ENCODE measurements at regions not wholly inside any gene's neighbourhood (a gene's known extent, or its start where the extent isn't known, plus 50 kb on each side); places are given as distances from the start of the nearest gene placed in this dataset.

DNA sequence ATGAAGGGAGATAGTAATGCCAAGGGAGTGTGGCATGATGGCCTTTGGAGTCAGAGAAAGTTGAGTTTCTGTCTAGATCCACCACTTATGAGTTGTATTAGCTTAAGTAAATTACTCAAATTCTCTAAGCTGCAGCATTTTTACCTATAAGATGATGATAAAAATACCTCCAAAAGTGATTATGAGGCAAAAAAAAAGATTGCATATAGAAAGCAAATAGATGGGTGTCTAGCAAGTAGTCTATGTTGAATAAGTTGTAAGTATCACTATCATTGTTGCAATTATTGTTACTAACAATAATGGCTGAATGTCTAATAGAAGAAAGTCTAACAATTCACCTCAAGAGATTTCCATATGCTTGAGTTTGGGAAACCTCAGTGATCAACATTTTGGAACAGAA lies 959.2 kb upstream of the GJE1 start:
- no peak for DNase-seq (ENCODE audit: low spot score)

DNA sequence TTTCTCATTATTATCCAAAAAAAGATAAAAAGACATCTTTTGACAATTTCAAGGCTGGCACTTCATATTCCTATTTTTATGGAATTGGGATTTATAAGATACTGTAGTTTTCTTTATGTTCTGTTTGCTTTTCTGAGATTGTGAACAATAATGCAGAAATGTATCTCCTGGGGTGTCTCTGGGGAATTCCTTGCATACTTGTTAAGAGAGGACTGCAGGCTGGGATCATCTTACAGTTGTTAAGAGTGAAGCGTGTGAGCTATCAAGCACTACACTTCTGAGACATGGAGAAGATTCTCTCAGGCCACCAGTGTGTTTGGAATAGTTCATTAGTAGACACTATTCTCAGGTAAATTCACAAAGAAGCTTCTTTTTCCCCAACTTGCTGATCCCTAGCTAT lies 963.3 kb upstream of the GJE1 start:
- DNase-seq (ENCODE audit: low spot score) = no peak

DNA sequence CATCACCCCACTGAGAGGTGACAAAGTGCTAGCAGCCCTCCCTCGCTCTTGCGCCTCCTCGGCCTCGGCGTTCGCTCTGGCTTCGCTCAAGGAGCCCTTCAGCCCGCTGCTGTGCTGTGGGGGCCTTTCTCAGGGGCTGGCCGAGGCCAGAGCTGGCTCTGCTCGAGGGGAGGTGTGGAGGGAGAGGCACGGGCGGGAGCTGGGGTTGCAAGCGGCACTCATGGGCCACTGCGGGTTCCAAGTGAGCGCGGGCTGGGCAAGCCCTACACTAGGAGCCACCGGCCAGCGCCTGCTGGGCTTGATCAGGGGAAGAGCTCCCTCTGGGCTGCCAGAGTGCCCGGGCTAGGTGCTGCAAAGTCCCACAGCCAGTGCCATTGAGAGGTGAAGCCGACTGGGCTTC lies 964.8 kb upstream of the GJE1 start:
- no peak for DNase-seq (ENCODE audit: low spot score)

DNA sequence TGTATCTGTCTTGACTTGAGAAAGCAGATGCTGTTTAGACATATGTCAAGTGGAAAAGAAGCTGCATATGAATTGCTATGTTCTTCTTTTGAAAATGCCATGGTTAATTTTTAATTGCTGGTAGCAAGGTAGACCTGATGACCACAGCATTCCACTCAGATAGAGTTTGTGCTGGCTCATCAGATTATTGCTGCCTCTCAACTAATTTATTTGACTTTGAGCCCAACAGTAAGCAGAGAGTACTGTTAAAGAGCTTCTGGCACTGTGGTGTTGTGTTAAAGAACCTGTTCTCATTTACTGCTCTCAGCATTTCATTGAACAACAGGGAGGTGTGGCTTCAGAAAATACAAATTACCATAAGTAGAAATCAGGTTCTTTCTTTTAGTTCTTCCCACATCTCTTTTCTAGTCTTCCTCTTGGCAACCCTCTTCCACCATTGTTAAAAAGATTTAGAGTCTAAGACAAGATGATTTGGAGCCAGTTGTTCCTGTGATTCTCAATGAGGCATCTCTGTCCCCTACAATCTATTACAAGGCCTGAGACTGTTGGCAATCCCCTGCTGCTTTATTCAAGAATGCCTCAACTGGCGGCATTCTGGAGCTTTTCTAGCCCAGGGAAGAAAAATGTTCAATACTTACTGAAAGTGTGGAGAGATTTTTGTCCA lies 967.6 kb upstream of the GJE1 start:
- DNase-seq (ENCODE audit: low spot score) = no peak

DNA sequence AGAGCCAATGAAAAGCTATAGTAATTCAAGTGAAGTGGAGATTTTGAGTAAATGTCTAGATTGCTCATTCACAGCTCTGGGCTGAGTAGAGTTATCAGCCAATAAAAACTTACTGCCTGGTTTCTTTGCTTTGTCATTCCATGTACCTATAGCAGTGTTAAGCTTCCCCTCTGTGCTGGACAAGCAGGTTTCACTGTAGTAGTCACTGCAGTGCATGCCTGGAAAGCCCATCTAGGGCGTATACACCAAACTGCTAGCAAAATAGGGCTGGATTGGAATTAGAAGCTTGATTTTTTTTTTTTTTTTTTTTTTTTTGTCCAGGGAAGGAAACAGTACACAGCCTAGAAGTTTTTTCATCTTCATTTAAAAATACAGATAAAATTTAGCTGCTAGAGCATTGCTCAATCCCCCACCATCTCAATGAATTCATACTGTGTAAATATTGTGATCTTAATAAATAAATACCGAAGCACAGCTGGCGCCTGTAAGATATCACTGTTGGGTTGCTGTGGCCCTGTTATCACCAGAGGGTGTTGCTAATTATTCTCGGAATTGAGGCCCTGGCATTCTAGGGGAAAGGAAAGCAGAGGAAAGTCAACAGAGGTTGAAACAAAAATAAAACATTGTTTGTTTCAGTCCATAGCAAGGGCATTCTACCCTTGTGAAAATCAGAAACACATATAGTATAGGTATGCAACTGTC lies 968.5 kb upstream of the GJE1 start:
- no peak for DNase-seq (ENCODE audit: low spot score)

DNA sequence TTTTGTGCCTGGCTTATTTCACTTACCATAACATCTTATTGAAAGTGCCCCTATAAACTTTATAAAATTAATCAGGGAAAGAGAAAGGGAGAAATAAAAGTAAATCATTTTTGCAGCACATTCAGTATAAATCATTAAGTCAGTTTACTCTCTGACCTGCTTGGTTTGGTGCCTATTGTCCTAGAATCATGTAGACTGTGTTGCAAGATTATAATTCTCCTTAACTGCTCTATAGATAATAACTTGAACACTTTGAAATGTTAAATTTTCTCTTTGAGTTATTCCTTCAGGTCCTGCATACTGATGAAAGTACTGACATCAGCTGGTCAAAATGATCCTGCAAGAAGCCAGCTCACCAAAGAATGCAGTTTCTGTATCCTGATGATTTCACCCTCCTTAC lies 969.6 kb upstream of the GJE1 start:
- DNase-seq (ENCODE audit: low spot score) = no peak

DNA sequence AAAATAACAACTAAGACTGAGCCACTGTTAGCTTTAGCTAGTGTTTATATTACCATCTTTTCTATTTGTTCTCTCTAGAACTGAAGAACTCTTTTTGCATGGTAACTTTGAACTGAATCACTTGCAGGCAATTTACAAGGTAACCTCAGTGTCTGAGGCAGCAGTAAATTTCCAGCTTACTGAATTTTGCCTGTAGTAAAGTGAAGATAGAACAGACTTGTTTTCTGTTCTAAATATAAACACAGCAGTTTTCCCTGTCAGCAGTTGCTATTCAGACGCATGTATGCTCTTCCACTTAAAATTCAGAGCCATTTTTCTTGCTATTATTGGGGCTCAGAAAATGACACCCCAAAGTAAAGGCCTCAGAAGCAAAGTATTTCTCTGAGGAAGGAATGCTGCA lies 974.0 kb upstream of the GJE1 start:
- DNase-seq (ENCODE audit: low spot score) = no peak

DNA sequence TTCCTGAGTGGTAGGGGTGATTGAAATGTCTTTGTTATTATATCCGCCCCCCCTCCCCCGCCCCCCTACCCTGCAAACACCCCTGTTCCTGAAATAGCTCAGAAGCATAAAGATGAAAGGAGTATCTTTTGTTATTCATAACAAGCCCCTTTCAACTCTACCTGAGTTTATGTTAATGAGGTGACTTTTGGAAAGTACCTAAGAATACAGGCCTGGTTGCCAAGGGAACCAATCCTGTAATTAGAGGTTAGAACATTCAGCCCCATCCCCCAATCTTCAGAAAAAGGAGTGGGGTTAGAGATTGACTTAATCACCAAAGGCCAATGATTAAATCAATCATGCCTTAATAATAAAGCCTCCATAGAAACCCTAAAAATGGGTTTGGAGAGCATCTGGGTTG lies 979.2 kb upstream of the GJE1 start:
- no peak for DNase-seq (ENCODE audit: low spot score)

DNA sequence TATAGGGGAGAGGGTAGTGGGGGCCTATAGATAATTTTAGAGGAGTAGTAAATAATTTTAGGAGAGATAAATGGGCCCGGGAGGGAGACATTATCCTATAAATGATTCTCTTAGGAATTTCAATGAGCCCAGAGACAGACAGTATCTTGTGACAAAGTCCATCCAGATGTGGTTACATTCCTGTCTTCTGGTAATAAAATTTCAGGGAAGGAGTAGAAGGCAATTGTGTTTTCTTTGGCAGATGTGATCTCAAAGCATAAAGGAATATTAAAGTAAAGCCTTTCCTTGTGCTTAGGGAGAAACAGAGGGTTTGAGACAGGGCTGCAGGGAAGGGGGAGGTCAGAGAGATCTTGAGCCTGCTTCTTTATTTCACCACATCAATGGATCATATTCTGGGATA lies 979.8 kb upstream of the GJE1 start:
- DNase-seq (ENCODE audit: low spot score) = no peak

DNA sequence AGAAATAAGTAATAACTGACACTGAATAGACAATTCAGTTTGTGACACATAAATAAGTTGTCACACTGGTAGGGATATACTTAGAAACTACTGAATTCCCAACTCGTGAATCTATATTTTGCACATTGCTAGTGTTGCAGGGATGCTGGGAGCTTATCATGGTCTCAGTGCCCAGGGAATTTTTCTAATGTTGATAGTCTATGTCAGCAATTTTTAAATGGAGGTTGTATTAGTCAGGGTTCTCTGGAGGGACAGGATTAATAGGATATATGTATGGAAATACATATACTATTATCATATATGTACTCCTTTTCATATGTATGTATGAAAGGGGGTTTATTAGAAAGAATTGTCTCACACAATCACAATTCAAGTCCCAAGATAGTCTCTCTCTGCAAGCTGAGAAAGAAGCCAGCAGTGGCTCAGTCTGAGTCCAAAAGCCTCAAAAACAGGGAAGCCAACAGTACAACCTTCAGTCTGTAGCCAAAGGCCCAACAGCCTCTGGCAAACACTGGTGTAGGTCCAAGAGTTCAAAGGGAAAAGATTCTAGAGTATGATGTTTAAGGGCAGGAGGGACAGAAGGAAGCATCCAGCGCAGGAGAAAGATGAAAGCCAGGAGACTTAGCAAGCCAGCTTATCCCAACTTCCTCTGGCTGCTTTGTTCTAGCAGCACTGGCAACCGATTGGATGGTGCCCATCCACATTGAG lies 980.9 kb upstream of the GJE1 start:
- DNase-seq (ENCODE audit: low spot score) = no peak

DNA sequence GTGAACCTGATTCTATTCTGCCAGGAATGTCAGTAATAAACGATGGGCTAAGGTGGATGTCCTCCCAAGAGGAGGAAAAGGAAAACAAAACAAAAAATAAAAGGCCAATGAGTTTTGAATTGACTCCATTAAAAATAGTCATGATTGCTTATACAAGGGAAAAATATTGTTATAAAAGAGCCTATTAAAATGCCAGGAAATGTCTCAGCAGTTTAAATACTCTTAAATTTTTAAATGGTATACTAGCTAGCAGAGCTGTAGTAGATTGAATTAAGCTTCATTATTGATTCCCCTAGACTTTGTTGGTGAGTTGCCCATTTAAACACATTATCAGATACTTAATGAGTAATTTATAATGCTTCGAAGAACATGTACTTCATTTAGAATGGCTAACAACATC lies 990.9 kb upstream of the GJE1 start:
- DNase-seq (ENCODE audit: low spot score) = no peak

DNA sequence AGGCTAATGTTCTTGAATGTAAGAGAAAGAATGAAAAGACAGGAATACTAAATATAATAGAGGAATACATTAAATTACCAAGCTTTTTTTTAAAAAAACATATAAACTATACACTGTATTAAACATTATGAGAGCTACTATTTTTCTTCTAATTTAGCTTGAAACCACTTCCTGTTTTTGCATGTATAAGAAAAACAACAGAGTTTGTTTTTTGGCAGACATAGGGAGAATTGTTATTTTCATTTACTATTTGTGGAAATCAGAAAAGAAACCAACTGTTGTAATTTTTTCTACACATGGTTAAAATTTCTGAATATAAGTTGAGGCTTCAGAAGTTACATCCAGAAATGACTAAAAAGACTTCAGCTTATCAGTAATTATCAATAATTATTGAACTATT lies 991.8 kb upstream of the GJE1 start:
- no peak for DNase-seq (ENCODE audit: low spot score)

DNA sequence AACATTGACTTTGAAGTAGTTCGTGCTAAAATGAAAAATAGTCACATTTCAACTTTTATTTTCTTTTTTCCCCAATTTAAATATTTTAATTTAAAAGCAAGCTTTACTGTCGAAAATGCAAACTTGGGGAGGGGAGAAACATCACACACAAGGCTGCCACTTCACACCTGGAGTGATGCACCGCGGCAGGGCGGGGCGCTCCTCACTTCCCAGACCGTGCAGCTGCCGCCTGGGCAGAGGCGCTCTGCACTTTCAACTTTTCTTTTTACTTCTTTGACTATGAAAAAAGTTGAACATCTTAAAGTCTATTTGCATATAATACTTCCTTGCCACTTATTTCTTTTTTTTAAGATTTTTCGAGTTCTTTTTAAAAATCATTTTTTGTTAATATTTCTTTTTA lies 993.3 kb upstream of the GJE1 start:
- DNase-seq (ENCODE audit: low spot score) = no peak

DNA sequence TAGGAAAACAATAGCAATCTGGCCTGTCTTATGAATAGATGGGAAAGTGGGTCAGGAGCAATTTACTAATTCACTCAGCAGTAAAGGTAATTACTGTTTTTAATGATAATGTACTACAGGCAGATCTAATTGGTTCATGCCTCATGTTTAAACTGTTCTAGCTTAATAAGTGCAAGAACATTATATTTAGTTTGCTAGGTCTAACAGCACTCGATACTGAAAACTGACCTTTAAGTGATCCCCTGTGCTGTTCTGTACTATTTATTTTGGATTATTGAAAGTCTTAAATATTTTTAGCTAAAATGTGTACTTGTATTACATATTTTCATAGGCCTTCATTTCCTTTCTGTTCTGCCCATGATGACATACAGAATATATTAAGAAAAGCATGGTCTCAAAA lies 998.0 kb upstream of the GJE1 start:
- no peak for DNase-seq (ENCODE audit: low spot score)

DNA sequence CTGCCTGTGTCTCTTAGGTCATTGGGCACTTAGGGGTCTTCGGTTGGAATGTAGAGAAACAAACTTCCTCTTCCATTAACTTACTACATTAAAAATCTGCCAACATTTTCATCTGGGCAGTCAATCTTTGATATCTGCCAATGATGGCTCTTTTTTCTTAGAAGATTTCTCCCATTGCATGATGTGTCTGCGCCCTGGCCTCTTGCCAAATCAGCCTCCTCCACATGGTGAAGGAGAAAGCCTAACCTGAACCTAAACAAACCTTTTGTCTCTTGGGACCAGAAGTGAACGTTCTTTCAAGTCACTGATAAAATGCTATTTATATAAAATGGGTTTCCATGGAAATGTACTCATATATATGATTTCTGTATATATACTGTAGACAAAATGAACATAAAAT lies 998.9 kb upstream of the GJE1 start:
- DNase-seq (ENCODE audit: low spot score) = no peak

DNA sequence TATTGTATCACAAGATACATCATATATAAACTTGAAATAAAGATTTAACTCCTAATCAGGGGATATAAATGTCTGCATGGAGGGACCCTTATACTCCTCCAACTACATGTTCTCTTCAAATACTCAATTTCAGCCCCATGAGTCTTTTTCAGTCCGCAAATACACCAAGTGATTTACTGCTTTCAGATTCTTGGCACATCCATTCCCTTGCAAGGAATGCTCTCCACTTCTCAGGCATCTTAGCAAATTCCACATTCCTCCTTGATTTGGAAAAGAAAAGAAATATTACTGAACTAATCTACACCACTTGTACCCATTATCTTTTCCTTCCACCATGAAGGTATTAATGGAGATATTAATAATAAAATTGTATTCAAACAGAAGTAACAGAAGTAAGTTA lies 999.4 kb upstream of the GJE1 start:
- DNase-seq (ENCODE audit: low spot score) = no peak

DNA sequence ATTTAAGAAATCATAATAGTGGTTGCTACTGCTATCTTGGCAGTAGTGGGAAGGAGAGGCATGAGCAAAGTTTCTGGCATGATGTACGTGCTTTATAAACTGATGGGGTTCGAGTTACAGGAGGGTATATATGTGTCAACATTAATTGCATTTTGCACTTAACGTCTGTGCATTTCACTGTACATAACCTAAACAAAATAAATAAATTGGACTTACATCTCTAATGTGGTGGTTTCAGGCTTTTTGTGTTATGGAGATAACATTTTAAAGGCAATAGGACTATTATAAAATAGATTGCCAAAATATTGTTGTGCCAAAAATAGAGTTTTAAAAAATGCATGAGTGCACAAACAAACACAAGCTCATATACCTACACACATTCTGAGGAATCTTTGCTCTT lies 1001.1 kb upstream of the GJE1 start:
- no peak for DNase-seq (ENCODE audit: low spot score)

DNA sequence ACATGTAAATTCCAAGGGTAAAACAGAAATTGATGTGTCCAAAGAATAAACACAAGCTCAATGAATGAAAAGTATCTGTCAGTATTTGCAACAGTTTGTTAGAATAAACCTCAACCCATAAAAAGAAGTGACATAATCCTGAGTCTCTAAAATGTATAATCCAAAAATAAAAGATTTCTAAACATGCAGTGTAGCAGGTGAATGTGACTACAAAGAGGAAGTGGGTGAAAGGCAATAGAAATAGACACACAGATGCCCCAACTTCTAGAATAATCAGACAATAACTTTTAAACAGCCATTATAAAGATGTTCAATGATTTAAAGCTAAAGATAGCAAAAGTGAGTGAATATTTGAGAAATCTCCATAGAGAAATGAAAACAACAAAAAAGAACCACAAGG lies 1009.2 kb upstream of the GJE1 start:
- no peak for DNase-seq (ENCODE audit: low spot score)

DNA sequence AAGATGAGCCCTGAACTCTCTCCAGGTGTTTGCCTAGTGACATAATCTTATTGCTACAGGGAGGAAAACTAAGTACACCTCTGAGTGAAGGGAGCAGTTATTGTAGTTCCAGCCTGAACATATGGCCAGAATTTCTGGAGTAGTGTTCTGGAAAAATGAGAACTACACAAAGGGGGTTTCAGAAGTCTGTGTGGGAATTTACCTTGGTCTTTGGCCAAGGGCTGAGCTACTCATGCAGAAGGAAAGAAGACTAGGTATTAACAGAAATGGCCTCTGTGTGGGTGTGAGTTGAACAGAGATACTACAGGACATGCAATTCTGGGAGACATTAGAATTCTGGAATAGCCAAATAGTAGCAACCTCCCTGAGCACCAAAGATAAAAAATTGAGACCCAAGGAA lies 1009.7 kb upstream of the GJE1 start:
- DNase-seq (ENCODE audit: low spot score) = no peak

DNA sequence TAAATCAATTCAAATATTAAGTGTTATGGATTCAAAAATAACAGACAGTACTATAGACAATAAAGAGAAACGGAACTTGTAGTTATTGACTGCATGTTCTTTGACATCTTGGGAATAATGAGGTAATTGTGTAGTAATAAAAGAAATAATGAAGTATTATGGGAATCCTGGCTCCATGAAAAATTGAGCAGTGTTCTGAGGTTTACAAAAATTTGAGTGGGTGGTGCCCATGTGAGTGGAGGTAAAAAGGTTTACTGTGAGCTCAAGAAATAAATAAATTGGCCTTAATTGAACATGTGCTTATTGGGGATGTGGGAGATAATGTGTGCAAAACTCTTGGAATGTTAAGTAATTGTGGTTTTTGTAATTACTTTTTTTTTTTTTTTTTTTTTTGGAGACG lies 1013.7 kb upstream of the GJE1 start:
- no peak for DNase-seq (ENCODE audit: low spot score)

DNA sequence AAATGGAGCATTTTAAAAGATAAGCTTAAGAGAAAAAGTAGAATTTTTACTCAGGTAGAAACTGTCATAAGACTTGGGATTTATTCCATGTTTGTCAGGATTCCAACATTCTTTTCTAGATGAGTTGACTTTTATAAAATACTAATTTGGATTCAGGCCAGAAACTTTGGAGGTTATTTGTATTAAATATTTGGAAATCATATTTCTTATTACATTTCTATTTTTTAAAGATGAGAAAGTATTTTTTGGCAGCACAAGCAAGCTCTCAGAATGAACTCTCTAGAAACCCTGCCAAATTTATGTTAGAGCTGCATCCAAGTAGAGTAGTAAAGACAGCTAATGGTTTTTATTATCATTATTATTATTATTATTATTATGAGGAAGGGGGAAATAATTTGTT lies 1014.9 kb upstream of the GJE1 start:
- no peak for DNase-seq (ENCODE audit: low spot score)

DNA sequence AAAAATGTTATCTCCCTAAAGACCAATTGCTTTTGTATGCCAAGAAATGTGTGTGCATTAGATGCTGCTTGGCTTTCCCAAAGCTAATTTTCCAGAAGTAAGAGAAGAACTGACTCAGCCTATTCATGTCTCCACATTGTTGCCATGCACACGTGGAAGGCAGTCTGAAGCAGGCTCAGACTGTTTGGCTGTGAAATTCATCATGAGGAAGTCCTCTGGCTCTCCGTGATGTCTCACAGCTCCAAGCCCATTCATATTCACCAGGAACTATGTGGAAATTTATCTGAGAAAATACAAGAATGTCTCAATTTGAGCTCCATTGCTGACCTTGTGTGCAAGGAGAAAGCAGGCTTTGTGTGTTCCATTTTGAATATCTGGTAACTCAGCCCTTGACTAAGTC lies 1022.2 kb upstream of the GJE1 start:
- no peak for DNase-seq (ENCODE audit: low spot score)

DNA sequence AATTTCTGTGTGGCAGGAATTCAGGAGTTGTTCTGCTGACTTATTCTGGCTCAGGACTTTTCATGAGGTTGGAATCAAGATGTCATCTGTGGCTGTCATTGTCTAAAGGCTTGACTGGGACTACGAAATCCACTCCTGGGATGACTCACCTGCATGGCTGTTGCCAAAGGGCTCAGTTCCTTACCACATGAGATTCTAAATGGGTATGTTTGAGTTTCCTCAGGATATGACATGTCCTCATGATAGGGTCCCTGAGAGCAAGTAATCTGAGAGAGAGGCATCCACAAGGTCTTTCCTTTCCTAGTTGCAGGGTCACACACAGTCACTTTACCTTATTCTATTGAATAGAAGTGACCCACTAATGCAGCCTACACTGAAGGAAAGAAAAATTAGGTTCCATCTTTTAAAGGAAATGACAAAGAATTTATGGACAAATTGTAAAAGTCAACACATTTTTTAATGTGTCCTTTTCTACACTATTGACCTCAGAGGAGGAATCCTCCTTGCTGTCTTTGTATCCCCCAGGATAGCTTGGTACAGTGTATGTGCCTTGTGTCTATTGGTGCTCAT lies 1025.0 kb upstream of the GJE1 start:
- no peak for DNase-seq (ENCODE audit: low spot score)
